ENCODE measurements at regions not wholly inside any gene's neighbourhood (a gene's known extent, or its start where the extent isn't known, plus 50 kb on each side); places are given as distances from the start of the nearest gene placed in this dataset.

GRCh38 chr12:25386831-25387731 lies 136.4 kb upstream of the KRAS start:
- H3K9me3 ChIP-seq (ENCODE audit: low read length) = no peaks in the 10 kb centered on the region
- peaks cover 3% of the 10 kb centered on the region for H3F3A ChIP-seq (ENCODE audit: insufficient read depth, low read length, poor library complexity, severe bottlenecking)
- H3K27ac ChIP-seq (ENCODE audit: low read length) = peak overlapping the region; percentile 58
- no peaks in the 10 kb centered on the region for H3K27me3 ChIP-seq (ENCODE audit: insufficient read depth, low read depth, low read length)
- H3K4me2 ChIP-seq (ENCODE audit: low read length) = peak overlapping the region; percentile 87
- H3K36me3 ChIP-seq (ENCODE audit: insufficient read depth, low read length) = no peaks in the 10 kb centered on the region
- peak overlapping the region; percentile 90 for H3K4me3 ChIP-seq (ENCODE audit: low read length)
- no peaks in the 10 kb centered on the region for H3K9me2 ChIP-seq (ENCODE audit: insufficient read depth, low read length)
- H3K9ac ChIP-seq (ENCODE audit: low read length) = peak overlapping the region; percentile 97
- no peaks in the 10 kb centered on the region for H4K20me1 ChIP-seq (ENCODE audit: insufficient read depth)
- H2AFZ ChIP-seq (ENCODE audit: low read depth, low read length) = peak overlapping the region; percentile 58
- H3K79me2 ChIP-seq (replicated peaks; ENCODE audit: insufficient read depth, low read length) = no peaks in the 10 kb centered on the region
- TF ChIP-seq EZH2 (IDR thresholded peaks at IDR 0.05; ENCODE audit: borderline replicate concordance, insufficient read depth, low read length, poor library complexity, severe bottlenecking) (no peak), SMC3 (conservative IDR thresholded peaks at IDR 0.05; ENCODE audit: poor library complexity) (peak; percentile 90), RAD21 (conservative IDR thresholded peaks at IDR 0.05) (peak; percentile 85), REST (IDR thresholded peaks at IDR 0.05; ENCODE audit: borderline replicate concordance) (no peak), POLR2AphosphoS5 (IDR thresholded peaks at IDR 0.05) (no peak), MXI1 (conservative IDR thresholded peaks at IDR 0.05; ENCODE audit: poor library complexity, severe bottlenecking) (no peak), TAF1 (IDR thresholded peaks at IDR 0.05; ENCODE audit: low read depth) (no peak), EP300 (conservative IDR thresholded peaks at IDR 0.05; ENCODE audit: poor library complexity, severe bottlenecking) (no peak), CTCF (IDR thresholded peaks at IDR 0.05; ENCODE audit: poor library complexity, severe bottlenecking) (peak; percentile 87)

- H3K9ac ChIP-seq (ENCODE audit: low read length) = peak overlapping the region; percentile 97
- TF ChIP-seq MXI1 (conservative IDR thresholded peaks at IDR 0.05; ENCODE audit: poor library complexity, severe bottlenecking) (no peak), REST (IDR thresholded peaks at IDR 0.05; ENCODE audit: borderline replicate concordance) (no peak), SMC3 (conservative IDR thresholded peaks at IDR 0.05; ENCODE audit: poor library complexity) (no peak), EZH2 (IDR thresholded peaks at IDR 0.05; ENCODE audit: borderline replicate concordance, insufficient read depth, low read length, poor library complexity, severe bottlenecking) (no peak), POLR2AphosphoS5 (IDR thresholded peaks at IDR 0.05) (no peak), RAD21 (conservative IDR thresholded peaks at IDR 0.05) (no peak), CTCF (IDR thresholded peaks at IDR 0.05; ENCODE audit: poor library complexity, severe bottlenecking) (no peak), EP300 (conservative IDR thresholded peaks at IDR 0.05; ENCODE audit: poor library complexity, severe bottlenecking) (no peak)
- no peaks in the 10 kb centered on the region for H4K20me1 ChIP-seq (ENCODE audit: insufficient read depth)
- no peaks in the 10 kb centered on the region for H3K9me3 ChIP-seq (ENCODE audit: low read length)
- H3K4me3 ChIP-seq (ENCODE audit: low read length) = peak overlapping the region; percentile 90
- no peaks in the 10 kb centered on the region for H3K36me3 ChIP-seq (ENCODE audit: insufficient read depth, low read length)
- no peaks in the 10 kb centered on the region for H3K9me2 ChIP-seq (ENCODE audit: insufficient read depth, low read length)
- H3K4me2 ChIP-seq (ENCODE audit: low read length) = peak overlapping the region; percentile 82
- peak overlapping the region; percentile 93 for H2AFZ ChIP-seq (ENCODE audit: low read depth, low read length)
- H3F3A ChIP-seq (ENCODE audit: insufficient read depth, low read length, poor library complexity, severe bottlenecking) = peaks cover 3% of the 10 kb centered on the region
- H3K27me3 ChIP-seq (ENCODE audit: insufficient read depth, low read depth, low read length) = no peaks in the 10 kb centered on the region
- peak overlapping the region; percentile 96 for H3K27ac ChIP-seq (ENCODE audit: low read length)
- no peaks in the 10 kb centered on the region for H3K79me2 ChIP-seq (replicated peaks; ENCODE audit: insufficient read depth, low read length)
Observed at GRCh38 chr12:25384893-25385248, 134.1 kb upstream of the KRAS start.

Measured in neural cell (in vitro differentiated cells).